NK-92 (cell line): ENCODE measurements at regions not wholly inside any gene's neighbourhood (a gene's known extent, or its start where the extent isn't known, plus 50 kb on each side); places are given as distances from the start of the nearest gene placed in this dataset.

Source experiments
- DNase-seq: peaks from one replicate; lab custom pipeline; 2025; ENCODE audit not compliant: unreplicated experiment; lab: John Stamatoyannopoulos, UW

GRCh38 chr2:145124085-145124484, 604.2 kb upstream of the ZEB2 start:
- DNase-seq: no peak

DNA sequence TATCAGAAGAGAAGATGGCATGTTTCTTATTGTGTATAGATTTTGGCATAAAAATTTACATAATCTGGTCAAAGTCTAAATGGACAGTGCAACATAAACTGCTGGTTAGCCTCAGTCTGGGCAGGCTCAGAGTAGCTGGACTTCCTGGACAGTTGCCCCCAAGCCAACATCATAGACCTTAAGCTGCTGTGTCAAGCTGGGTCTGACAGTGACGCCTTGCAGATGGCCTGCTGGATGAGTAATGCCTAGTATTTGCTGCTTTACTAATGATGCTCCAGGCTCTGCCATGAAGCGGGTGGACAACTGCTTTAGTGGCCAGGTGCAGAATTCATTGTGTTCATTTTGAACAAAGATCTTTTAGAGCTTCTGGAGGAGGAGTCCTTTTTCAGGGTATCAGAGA, 603.7 kb upstream of the ZEB2 start:
- DNase-seq: no peak

- no peak for DNase-seq
Measured at GRCh38 chr2:145119225-145119624, 599.3 kb upstream of the ZEB2 start.

DNA sequence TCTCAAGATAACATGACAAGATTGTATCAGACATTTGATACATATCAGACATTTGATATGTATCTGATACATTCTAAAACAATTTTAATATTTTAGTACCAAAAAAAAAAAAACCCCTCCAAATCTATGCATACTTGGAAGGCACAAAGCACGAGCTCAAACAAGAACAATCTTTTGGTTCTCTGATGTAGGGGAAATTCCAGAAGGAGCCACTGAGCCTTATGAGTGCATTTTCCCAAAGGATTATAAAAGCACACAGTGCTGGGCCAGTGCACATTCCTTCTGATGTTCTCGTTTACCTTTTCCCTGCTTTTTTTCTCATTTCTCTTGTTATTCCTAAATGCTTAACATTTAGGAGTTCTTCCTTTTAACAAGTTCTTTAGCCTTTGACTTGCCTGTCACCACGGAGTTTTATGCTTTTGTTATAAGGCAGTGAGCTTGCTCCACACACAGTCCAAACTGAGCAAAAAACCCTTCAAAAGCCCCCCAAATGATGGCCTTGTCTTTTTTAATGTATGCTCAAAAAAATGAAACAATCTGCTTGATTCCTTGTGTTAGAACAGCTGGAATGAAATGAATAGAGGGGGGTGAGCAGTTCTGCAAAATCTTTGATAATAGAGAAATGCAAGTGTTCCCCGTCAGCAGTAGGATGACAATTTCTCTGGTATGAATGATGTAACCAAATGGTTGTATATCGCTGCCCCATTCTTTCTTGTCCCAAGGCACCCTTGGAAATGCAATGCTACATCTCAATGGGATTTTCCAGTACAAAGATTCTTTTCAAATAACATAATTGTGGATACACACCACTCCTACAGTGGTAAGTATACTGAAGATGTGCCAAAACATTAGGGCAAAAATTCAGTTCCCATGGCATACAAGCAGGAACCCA, 597.2 kb upstream of the ZEB2 start:
- DNase-seq: no peak

- no peak for DNase-seq
Measured at GRCh38 chr2:145116056-145116455, 596.1 kb upstream of the ZEB2 start.

- DNase-seq: no peak
Measured at GRCh38 chr2:145114726-145115125, 594.8 kb upstream of the ZEB2 start.

DNA sequence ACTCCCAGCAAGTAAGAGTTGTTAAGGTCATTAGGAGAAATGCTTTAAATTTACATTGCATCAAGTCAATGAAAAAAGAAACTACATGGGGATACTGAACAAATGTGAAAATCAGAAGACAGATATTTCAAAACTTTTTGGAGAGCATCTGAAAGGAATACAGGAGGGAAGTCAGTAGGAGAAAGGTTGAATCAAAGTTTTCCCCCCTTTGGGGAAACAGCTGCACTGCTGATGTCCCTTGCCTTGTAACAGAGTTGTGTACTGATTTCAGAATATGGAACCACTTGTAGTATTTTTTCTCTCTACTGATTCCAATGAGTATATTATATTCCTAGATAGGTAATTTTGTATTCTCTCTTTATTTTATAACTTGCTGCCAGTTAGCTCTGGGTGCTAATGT, 592.5 kb upstream of the ZEB2 start:
- DNase-seq: no peak

DNA sequence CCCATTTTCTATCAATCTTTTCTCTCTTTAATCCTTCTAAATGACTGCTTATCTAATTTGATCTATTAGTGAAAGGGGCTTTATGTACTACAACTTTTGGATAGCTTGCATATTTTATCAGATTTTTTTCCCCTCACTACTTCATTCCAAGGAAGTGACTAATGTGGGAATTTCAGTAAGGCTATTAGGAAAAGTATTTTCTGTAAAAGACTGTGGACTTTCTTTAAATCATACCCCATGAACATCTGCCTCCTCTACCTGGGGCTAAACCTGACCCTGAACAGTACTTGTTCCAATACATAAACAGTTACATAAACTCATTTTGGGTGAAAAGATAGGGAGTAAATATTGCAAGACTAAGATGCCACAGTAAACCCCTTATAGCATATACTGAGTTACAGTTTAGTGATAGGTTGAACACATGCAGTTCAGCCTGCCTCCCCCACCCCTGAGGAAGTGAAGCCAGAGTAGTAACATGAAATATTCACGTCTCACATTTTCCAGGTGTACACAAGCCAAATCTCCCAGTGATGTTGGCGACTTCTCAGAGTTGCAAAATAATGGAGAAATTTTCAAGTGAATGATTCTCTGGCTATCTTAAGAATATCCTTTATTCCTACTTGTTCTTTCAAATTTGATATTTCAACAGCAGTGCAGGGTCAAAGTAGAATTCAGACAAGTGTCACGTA, 590.9 kb upstream of the ZEB2 start:
- no peak for DNase-seq

- no peak for DNase-seq
Measured at GRCh38 chr2:145108959-145109710, 589.2 kb upstream of the ZEB2 start.

GRCh38 chr2:145108361-145108778, 588.5 kb upstream of the ZEB2 start:
- DNase-seq: no peak

DNA sequence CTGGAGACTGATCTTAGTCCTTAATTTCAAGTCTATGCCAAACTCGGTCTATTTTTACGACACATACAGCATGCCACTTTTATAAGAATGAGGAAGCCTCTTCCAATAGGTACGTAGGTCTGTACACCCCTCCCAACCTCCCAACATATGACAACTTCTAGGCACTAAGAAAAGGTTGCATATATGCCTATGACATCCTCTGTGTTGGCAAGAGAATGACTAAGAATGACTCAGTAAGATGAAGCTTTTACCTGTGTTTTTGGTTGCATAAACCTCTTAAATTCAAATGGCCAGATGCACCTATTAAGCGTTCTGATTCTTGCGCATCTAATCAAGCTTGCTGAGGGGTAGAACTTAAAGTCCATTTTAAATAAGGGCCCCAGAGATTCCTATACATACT, 586.4 kb upstream of the ZEB2 start:
- DNase-seq: no peak

DNA sequence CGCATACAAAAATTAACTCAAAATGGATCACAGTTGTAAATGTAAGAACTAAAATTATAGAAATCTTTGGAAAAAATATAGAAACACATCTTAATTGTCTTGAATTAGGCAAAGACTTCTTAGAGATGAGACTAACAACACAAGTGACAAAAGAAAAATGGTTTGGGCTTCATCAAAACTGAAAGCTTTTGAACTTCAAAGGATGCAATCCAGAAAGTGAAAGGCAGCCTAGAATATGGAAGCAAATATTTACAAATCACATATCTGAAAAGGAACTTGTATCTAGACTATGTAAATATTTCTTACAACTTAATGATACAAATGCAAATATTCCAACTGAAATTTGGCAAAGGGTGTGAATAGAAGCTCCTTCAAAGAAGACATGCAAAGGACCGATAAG, 582.8 kb upstream of the ZEB2 start:
- no peak for DNase-seq

DNA sequence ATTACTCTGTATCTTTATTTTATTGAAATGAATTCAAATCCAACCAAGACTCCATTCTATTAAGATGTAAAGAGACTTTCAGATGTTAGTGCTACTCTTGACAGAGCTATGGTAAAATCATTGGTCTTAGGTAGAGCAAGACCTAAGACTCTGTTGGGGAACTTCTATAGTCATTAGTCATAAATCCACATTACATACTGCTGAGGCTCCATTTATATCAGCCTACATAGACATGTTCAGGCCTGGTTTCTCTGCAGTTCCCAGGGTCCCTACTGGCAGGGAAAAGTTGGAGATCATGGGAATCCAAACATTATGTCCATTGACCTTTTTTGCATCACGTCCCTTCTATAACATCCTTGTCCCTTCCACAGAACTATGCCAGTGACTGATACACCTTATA, 580.4 kb upstream of the ZEB2 start:
- no peak for DNase-seq

DNA sequence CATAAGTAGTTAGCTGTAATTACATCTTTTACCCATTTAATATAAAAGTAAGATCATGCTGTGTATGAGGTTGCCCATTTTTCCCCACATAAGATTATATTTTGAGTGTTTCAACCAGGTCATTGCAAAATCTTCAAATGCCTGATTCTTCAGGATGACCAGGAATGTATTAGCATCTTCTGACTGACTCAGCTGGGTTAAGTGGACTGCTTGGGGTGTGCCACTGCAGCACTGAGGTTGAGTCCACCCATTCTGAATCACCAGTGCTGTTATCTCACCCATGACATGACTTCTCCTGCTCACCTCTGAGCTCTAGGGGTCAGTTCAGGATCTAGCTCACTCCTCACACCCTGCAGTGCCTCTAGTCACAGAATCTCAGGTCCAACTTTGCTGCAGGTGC, 576.7 kb upstream of the ZEB2 start:
- DNase-seq: no peak

DNA sequence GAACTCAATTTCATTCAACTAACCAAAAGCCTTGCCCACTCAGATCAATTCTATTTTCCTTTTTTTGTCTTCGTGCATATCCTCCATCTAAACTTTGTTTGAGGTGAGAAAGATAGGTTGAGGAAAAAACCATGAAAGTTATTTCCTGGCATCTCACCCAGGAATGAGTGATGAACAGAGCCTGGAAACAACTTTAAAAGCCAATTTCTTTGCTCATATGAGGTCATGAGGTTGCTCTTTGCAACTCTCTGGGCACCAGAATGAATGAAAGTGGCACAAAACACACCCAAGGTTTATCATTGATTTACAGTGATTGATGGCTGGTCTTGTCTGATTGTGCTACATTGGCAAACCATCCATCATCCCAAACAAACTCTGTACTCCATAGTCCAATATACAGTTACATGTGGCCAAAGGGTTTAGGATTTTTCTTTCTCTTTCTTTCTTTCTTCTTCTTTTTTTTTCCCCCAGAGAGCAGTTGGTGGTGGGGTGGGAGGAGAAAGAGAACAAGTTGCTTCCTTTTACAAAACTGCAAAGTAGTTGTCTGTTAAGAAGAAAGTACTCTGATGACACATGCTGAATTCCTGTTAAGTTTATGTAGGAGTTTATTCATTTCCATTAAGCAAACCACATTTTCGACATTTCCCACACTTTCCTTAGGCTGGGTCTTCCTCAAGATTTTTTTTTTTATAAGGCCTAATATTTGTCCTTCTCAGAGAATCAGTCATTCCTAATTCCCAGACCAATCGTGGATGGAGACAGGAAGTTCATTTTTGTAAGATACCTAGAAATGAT, 575.9 kb upstream of the ZEB2 start:
- DNase-seq: no peak

DNA sequence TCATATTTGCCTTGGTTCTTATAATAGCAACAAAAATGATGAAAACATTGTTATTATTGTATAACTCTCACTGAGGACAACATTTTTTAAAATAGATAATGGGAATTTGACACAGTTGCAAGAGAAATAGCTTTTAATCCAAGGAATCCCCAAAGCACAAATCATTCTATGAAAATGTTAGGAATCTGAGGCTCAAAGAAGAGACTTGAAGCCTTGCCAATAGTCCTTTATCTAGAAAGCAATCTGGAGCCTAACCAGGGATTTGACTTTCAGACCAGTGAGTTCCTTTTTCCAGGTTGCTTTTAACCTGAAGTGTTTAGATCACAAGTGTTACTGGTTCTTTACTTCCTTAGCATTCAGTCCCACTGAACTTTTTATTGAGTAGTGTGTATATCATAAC, 574.5 kb upstream of the ZEB2 start:
- DNase-seq: no peak

DNA sequence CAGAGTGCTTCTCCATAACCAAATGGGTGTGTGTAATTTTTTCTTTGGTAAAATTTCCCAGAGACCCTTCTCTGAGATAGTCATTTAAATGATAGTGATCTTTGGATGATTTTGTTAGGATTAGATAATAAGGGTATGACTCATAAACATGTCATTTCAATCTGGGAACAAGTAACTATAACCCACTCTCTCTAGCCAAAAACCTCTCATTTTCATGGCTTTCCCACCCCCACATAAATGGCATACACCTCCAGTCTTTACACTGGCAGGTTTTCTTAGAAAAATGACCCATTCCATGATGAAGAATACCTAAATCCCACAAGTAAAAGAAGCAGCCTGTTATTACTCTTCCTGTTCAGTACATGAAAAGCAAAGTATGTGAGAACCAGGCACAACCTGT, 572.0 kb upstream of the ZEB2 start:
- DNase-seq: no peak

DNA sequence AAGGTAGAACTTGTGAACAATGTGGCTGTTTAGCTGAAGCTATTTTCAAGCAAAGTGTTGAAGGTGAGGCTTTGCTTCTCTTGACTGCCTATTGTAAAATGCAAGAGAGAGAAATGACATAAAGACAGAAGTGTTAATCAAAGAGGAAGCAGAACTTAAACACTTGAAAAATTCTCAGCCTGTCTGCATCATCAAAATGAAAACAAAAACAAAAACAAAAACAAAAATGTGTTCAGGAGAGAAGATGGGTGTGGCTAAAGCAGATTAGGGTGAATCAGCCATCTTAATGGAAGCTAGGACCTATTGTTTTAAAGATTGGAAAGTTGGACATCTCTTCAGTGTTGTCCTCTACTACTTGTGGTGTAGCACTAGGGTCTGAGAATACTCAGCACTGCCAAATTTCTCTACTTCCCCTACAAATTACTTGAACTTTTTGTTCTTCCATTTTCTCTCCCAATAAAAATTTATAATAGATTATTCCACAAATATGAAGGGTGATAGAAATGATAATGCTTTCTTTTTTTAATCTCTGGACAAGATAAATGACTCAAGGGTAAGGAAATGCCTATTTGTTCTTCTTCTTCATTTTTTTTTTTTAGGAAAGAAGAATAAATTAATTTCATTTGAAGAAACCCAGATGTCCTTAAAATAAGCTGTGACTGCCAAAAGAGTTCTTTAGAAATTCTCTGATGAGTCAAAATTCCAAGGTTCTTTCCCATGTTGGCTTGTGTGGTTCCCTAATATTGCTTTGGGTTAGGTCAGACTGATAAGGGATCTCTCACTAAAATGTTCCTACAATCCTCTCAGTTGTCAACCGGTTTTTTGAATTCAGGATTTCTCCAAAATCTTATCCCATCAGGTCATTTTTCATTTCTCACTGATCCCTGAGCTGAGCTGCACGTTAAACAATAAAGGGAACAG, 571.2 kb upstream of the ZEB2 start:
- DNase-seq: no peak

DNA sequence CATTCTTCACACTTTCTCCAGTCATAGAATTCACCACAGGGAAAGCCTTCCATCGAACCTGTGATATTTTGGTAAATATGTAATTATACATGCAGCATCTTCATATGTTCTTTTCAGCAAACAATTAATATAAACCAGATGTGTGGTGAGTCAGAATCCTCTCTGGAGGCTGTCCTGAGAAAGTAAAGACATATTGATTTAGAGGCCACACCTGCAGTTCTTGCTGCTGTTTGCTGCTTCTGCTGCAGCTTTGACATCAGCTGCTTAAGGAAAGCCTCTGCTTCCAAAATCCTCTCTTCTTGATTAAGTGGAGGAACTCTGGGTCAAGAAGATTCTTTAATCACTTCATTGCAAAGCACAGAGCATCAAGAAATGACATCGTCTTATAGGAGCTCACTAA, 568.8 kb upstream of the ZEB2 start:
- DNase-seq: no peak

DNA sequence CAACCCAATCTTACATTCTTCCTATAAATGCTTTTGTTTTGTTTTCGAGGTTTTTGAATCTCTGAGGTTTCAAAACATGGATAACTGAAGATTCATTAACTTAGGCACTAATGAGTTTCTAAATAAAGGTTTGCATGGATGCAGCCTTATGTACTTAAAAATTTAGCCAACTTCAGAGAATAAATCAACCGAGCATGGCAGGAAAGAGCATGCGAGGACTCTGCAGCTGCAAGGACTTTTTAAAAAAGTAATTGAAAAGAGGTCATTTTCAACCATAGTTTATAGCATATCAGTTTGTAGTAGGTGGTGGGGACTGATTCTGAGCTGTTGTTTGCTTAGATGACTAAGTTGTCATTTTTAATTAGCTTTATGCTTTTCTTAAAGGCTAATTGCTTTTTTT, 567.0 kb upstream of the ZEB2 start:
- no peak for DNase-seq
